ENCODE measurements at regions not wholly inside any gene's neighbourhood (a gene's known extent, or its start where the extent isn't known, plus 50 kb on each side); places are given as distances from the start of the nearest gene placed in this dataset.

DNA sequence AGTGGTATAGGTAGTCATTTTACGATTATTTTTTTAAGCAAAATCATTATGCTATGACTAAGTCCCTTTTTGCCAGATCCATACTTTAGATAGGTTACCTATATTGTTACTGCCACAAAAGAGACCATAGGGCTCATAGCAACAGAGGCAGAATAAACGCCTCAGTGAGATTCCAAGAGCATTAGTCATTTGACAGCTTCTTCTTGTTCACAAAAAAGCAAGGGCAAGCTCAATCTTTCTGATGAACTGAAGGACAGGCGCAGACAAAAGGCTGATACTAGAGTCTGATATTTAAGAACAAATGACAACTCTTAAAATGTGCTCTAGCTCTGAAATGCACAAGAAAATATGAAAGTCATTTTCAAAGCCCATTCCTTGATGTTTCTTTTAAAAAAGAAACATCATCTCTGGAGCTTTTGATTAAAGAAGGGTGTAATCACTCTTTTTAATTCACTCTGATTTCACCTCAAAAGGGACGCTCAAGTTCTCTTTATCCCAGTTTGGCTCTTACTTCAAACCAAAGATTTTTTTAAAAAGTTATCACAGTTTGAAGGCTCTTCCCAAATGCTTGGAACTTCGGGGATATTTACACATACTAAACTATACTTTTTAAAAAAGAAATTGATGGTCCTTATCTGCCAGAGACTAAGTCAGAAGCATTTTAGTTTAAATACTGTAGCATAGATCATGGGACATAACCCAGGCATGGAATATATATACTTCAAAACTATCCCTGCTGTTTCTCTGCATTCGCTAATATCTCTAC, 187.2 kb downstream of the EFNB2 start:
- ChIA-PET POLR2A (interaction anchor here (1.2 kb wide), 1 partner anchor 187 kb away, joined by 4 read pairs; the partner anchor contains the start of gene EFNB2), CTCF (interaction anchor here (0.6 to 0.7 kb wide), 2 partner anchors 55 to 825 kb away, joined by 3 read pairs; no protein-coding TSS in a partner anchor)
- Histone ChIP-seq H3K4me3 (ENCODE audit: low read depth, low read length) (no peak overlapping the region), H3K36me3 (ENCODE audit: control insufficient read depth in 2 of 2, insufficient read depth in 1 of 2, low read length in 2 of 2) (no peaks in the 10 kb centered on the region), H3K9me3 (ENCODE audit: control insufficient read depth, insufficient read depth, low read depth, low read length) (no peaks in the 10 kb centered on the region), H3K4me1 (ENCODE audit: control insufficient read depth, insufficient read depth, low read length) (peaks cover 10% of the 10 kb centered on the region), H3K27ac (ENCODE audit: extremely low read depth, low read depth, low read length) (peak overlapping the region; percentile 73; the same call in 1 of the 2 replicates)
- peak; percentile 64 for TF ChIP-seq FEZF1 (tag by site-specific recombination; IDR thresholded peaks at IDR 0.05)
- TF ChIP-seq ZNF366 (tag by site-specific recombination; conservative IDR thresholded peaks at IDR 0.05) = peak; percentile 35
- TF ChIP-seq ZNF837 (tag by site-specific recombination; IDR thresholded peaks at IDR 0.05) = no peak
- no peak for TF ChIP-seq ZNF23 (tag by site-specific recombination; IDR thresholded peaks at IDR 0.05; ENCODE audit: borderline replicate concordance)
- no peak for TF ChIP-seq ZNF311 (tag by site-specific recombination; IDR thresholded peaks at IDR 0.05; ENCODE audit: borderline replicate concordance)
- no peak for TF ChIP-seq SETDB1 (IDR thresholded peaks at IDR 0.05; ENCODE audit: insufficient read length, low read length)
- TF ChIP-seq PRDM1 (tag by site-specific recombination; IDR thresholded peaks at IDR 0.05) = peak; percentile 69
- TF ChIP-seq ZNF530 (tag by site-specific recombination; IDR thresholded peaks at IDR 0.05; ENCODE audit: low read depth) = no peak
- TF ChIP-seq ZNF19 (tag by site-specific recombination; IDR thresholded peaks at IDR 0.05; ENCODE audit: low read depth) = no peak
- no peak for TF ChIP-seq PRDM6 (tag by site-specific recombination; IDR thresholded peaks at IDR 0.05)
- no peak for TF ChIP-seq SCRT2 (tag by site-specific recombination; IDR thresholded peaks at IDR 0.05)
- TF ChIP-seq ZNF266 (tag by site-specific recombination; IDR thresholded peaks at IDR 0.05; ENCODE audit: low read depth) = no peak
- no peak for TF ChIP-seq ZNF654 (tag by site-specific recombination; IDR thresholded peaks at IDR 0.05; ENCODE audit: low read depth)
- TF ChIP-seq, protein P1, sequence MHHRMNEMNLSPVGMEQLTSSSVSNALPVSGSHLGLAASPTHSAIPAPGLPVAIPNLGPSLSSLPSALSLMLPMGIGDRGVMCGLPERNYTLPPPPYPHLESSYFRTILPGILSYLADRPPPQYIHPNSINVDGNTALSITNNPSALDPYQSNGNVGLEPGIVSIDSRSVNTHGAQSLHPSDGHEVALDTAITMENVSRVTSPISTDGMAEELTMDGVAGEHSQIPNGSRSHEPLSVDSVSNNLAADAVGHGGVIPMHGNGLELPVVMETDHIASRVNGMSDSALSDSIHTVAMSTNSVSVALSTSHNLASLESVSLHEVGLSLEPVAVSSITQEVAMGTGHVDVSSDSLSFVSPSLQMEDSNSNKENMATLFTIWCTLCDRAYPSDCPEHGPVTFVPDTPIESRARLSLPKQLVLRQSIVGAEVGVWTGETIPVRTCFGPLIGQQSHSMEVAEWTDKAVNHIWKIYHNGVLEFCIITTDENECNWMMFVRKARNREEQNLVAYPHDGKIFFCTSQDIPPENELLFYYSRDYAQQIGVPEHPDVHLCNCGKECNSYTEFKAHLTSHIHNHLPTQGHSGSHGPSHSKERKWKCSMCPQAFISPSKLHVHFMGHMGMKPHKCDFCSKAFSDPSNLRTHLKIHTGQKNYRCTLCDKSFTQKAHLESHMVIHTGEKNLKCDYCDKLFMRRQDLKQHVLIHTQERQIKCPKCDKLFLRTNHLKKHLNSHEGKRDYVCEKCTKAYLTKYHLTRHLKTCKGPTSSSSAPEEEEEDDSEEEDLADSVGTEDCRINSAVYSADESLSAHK (tag by site-specific recombination; IDR thresholded peaks at IDR 0.05) = no peak
- TF ChIP-seq RBAK (tag by site-specific recombination; IDR thresholded peaks at IDR 0.05) = no peak
- TF ChIP-seq OSR2 (tag by site-specific recombination; IDR thresholded peaks at IDR 0.05) = 0 out of 2 replicates have a peak, but pooled peaks have one; percentile 8
- TF ChIP-seq ZNF335 (tag by site-specific recombination; conservative IDR thresholded peaks at IDR 0.05) = no peak
- no peak for TF ChIP-seq TSHZ1 (tag by site-specific recombination; IDR thresholded peaks at IDR 0.05; ENCODE audit: borderline replicate concordance)
- TF ChIP-seq, protein P2, sequence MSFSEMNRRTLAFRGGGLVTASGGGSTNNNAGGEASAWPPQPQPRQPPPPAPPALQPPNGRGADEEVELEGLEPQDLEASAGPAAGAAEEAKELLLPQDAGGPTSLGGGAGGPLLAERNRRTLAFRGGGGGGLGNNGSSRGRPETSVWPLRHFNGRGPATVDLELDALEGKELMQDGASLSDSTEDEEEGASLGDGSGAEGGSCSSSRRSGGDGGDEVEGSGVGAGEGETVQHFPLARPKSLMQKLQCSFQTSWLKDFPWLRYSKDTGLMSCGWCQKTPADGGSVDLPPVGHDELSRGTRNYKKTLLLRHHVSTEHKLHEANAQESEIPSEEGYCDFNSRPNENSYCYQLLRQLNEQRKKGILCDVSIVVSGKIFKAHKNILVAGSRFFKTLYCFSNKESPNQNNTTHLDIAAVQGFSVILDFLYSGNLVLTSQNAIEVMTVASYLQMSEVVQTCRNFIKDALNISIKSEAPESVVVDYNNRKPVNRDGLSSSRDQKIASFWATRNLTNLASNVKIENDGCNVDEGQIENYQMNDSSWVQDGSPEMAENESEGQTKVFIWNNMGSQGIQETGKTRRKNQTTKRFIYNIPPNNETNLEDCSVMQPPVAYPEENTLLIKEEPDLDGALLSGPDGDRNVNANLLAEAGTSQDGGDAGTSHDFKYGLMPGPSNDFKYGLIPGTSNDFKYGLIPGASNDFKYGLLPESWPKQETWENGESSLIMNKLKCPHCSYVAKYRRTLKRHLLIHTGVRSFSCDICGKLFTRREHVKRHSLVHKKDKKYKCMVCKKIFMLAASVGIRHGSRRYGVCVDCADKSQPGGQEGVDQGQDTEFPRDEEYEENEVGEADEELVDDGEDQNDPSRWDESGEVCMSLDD (tag by site-specific recombination; IDR thresholded peaks at IDR 0.05) = no peak
